Ishikawa (cell line): ENCODE measurements at regions not wholly inside any gene's neighbourhood (a gene's known extent, or its start where the extent isn't known, plus 50 kb on each side); places are given as distances from the start of the nearest gene placed in this dataset.

ENCODE experiments used
- CREB1 ChIP-seq: IDR thresholded peaks from 2 replicates; pipeline ENCODE4 v1.6.1; 2012; ENCODE audit warnings: low read depth
- NFIC ChIP-seq: IDR thresholded peaks from 2 replicates; pipeline ENCODE4 v1.6.1; 2012
- TAF1 ChIP-seq: IDR thresholded peaks from 2 replicates; pipeline ENCODE4 v1.6.1; 2012; ENCODE audit warnings: low read depth, mild to moderate bottlenecking
- ZBTB7A ChIP-seq: IDR thresholded peaks from 2 replicates; pipeline ENCODE4 v1.6.1; 2012; ENCODE audit warnings: low read depth

- TF ChIP-seq ZBTB7A (no peak), NFIC (no peak), CREB1 (no peak), TAF1 (no peak)
Observed at GRCh38 chr4:27490315-27490714, 629.7 kb downstream of the STIM2 start.
